HG03025 (cell line): ENCODE measurements at regions not wholly inside any gene's neighbourhood (a gene's known extent, or its start where the extent isn't known, plus 50 kb on each side); places are given as distances from the start of the nearest gene placed in this dataset.

Experiments
- ATAC-seq: cut with Tn5 transposase; IDR thresholded peaks from one replicate; pipeline ENCODE4 v1.9.1; 2021; ENCODE audit warnings: mild to moderate bottlenecking, moderate library complexity; ENCODE audit not compliant: unreplicated experiment, low FRiP score

DNA sequence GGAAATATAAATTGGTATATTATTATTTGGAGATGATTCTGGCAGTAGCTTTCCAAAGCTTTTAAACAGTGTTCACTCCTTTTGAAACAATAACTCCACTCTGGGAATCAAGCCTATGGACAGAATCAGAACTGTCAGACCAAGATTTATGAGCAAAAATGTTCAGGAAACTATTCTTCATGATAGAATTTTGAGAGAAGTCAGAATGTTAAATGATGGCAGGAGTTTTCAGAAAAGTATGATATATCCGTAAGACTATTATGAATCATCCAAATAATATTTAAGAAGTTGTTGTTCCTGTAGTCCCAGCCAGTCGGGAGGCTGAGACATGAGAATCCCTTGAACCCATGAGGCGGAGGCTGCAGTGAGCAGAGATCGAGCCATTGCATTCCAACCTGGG lies 50.5 kb upstream of the ADGRG2 start:
- ATAC-seq = no peak

DNA sequence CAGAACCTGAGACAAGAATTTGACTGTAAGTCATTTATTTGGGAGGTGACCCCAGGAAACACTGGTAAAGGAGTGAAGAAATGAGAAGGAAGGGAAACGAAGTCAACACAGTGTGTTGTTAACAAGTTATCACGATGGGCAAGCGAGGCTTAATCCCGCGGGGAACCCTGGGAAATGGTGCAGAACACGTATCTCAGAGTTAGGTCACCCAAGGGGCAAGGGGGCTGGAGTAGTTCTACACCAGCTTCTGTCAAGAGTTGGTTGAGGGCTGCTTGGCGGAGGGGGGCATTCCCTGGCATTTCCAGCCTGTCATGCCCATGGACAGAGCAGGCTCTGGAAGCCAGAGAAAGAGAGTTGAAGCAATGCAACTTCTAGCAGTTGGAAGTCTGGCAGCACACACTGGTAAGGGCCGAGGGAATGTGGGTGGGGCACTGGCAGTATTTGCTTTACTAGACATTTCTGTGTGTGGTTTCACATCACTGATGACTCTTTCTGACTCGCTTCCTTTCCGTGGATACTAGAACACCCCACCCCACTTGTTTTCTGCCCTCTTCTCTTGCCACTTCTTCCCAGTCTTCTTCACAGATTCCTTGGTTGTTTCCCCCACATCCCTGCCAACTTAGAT lies 52.2 kb upstream of the ADGRG2 start:
- no peak for ATAC-seq

DNA sequence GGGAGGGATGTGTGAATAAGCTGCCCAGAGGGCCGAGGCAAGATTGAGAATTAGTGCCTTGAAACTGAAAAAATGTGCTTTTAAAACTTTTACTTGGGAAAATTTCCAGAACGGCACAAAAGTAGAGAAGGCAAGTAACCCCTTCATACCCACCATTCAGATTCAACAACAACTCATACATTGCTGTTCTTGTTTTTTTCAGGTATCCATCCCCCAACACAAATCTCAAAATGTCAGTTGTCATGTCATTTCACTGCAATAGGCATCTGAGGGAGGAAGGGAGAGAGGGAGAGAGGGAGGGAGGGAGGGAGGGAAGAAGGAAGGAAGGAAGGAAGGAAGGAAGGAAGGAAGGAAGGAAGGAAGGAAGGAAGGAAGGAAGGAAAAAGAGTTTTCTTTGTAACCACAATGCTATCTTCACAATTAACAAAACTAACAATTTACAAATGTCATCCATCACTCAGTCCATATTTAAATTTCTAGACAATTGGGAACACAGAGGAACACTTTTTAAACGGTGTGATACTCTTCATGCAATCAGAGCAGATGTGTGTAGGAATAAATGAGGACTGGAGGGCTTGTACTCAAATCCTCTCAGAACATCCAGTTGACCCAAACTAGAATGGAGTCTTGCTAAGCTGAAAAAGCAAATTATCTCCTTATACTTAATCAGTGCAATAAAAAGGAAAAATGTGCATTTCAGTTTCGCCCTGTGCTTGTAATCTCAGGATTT lies 54.8 kb upstream of the ADGRG2 start:
- no peak for ATAC-seq

GRCh38 chrX:19177721-19178120 lies 55.5 kb upstream of the ADGRG2 start:
- no peak for ATAC-seq

GRCh38 chrX:19178402-19178801 lies 56.1 kb upstream of the ADGRG2 start:
- ATAC-seq = no peak

DNA sequence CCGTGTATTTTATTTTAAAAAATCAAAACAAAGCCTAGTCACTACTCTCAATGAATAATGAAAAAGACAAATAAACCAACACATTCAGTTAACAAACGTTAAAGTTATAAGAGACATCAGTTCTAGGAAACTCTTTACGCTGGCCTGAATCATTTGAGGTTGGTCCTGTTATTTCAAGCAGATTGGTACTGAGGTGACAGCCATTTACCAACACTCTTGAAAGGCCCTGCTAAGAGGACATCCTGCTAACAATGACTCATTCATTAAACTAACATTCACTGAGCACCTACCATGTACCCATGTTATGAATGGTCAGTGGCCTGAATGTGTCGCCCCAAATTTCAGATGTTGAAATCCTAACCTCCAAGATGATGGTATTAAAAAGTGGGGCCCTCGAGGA lies 57.1 kb upstream of the ADGRG2 start:
- ATAC-seq = no peak

DNA sequence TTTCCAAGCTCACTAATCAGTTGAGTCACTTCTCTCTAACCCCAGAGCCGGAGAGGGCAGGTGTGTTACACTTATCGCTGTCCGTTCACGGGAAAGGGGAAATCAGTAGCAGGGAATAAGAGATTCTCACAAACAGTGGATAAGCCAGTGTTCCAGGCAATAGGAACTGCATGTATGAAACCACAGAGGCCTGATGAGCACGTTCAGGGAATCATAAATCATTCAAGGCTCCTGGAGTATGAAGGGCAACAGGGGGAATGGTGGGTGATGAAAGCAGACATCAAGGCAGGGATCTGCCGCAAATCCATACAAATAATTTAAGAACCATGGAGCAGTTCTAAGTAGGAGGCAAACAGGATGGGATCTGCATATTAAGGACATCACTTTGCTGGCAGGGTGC lies 59.1 kb upstream of the ADGRG2 start:
- no peak for ATAC-seq

- ATAC-seq = no peak
These were observed 60.5 kb upstream of the ADGRG2 start for GRCh38 chrX:19182785-19183184.

DNA sequence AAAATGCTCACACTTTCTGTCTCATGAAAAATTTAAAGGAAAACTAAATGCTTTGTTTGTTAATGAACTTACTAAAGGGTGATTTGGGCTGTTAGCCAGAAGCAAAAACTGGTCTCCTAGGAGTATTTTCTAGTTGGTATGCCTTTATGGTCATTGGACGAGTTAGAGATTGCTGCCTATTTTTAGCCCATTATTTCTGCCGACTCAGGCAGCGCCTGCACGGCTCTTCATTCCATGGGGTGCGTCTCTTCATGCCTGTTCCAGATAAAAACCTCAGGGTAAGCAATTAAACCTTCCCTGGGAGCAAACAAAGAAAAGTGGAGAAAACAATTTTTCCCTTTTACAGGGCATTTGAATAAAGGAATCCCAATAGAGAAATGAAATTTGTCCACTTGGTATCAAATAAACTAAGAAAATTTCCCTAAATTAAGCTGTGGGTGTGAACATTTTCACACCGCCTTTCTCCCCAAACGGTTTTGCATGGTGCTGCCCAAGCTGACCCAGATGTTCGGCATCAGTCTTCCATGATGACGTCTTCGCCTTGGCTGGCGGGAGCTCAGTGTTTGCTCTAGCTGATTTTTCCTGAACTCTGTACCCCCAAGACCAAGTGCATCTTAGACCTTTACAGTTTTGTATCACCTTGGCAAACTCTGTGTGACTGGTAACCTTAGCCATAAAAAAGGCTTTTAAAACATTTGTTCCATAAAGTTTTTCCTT lies 61.7 kb upstream of the ADGRG2 start:
- no peak for ATAC-seq

- ATAC-seq = no peak
These were observed 66.3 kb upstream of the ADGRG2 start for GRCh38 chrX:19188566-19188965.

DNA sequence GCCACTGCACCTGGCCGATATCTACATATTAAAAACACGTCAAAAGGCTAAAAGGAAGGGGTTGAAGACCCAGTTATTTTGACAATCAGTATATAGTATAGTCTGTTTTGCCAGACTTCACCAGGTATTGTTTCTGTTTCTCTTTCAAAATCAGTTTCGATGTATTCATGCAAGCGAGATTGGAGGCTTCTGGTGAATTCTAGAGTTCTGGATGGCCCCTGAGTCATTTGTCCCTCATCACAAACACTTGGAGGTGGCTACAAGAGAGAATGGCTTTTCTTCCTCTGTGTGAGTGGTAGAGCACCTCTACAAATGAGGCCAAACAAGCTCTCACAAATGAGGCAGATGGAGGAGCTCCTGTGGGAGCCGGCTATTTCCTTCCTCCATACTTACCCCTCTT lies 68.6 kb upstream of the ADGRG2 start:
- ATAC-seq = no peak

- ATAC-seq = no peak
These were observed 71.3 kb upstream of the ADGRG2 start for GRCh38 chrX:19193565-19193964.

- ATAC-seq = peak; percentile 43
These were observed 72.3 kb upstream of the ADGRG2 start for GRCh38 chrX:19194285-19195242.

DNA sequence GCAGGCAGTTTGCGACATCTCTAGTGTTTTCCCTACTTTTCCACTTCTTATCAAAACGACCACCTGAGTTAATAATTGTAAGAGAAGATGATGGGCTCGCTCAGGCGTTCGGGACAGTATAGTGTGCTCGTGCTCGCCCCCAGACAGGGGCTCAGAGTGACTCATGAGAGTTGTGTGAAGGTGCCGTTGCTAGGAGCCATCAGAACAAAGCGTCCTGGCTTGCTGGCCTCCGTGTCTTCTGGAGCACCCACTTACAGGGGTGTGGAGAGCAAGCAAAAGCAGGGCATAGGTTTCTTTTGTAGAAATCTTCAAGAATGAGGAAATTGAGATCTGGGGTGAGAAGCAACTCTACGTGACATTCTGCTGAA lies 73.0 kb upstream of the ADGRG2 start:
- ATAC-seq = no peak

DNA sequence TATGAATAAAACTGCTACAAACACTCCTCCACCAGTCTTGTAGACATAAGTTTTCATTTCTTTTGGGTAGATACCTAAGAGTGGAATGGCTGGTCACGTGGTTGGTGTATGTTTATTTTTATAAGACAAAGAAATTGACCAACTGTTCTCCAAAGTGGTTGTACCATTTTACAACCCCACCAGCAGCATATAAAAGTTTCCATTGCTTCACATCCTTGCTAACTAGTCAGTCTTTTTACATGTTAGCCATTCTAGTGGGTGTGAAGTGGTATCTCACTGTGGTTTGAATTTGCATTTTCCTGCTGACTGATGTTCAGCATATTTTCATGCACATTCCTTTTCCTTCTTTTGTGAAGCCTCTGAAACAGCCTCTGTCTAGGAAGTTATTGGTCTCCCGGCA lies 76.2 kb upstream of the ADGRG2 start:
- ATAC-seq = no peak

GRCh38 chrX:19202171-19202570 lies 79.9 kb upstream of the ADGRG2 start:
- ATAC-seq = no peak

DNA sequence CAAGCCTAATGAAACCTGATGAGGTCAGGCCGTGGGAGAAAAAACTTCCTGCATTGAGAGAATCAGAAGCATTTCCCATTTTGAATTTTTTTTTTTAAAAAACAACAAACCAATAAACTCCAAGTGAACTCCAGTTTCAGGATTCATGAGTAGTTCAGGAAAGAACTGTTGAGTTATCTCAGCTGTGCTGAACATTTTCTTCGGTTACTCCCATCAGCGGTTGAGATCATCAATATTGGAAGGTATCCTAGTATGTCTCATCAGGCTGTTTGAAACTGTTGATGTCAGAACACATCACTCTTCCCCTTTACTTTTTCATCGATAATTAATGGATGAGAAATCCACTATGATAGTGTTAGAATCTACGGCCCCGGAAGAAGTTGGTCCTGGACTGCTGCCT lies 82.4 kb upstream of the ADGRG2 start:
- ATAC-seq = no peak

DNA sequence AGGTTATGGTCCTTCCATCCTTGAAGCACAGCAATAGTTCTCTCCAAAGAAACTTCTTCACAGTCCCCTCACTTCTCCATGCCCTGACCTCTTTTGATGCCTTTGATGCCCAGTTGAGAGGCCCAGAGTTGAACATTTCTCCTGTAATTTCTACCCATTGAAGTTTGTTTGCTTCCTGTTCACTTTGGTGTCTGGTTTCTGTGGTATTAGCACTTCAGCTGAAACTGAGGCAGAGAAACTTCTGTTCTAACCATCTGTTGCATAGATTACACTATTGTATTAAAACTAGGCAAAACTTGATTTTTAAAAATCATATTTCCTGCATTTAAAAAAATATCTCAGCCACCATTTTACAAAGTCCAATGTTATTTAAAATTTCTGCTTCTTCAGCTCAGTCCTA lies 89.8 kb upstream of the ADGRG2 start:
- no peak for ATAC-seq

- no peak for ATAC-seq
These were observed 91.4 kb upstream of the ADGRG2 start for GRCh38 chrX:19213610-19214152.

DNA sequence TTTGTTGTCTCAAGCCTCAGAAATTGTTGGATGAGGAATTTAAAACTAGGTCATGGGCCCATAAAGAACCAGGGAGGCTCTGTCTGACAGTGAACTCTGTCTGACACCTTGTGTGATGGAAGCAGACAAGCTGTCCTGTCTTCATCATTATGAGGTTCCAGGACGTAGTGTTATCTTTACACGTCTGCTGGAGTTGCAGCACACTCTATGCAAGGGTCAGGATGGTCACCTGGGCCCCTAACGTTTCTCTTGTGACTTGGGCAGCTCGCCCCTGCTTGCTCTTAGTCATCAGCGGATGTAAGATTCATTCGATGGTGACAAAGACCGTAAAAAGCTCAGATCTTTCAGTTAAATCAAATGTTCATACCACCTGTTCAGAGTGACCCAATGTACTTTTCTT lies 92.0 kb upstream of the ADGRG2 start:
- no peak for ATAC-seq

- no peak for ATAC-seq
These were observed 103.6 kb upstream of the ADGRG2 start for GRCh38 chrX:19225909-19226308.
